GM10266 (cell line): ENCODE measurements at regions not wholly inside any gene's neighbourhood (a gene's known extent, or its start where the extent isn't known, plus 50 kb on each side); places are given as distances from the start of the nearest gene placed in this dataset.

Experiments used
- DNase-seq: peaks from one replicate; pipeline ENCODE4 v3.0.0; 2012; ENCODE audit errors: extremely low spot score
- TF ChIP-seq, protein P1 (sequence below): IDR thresholded peaks from 2 replicates; pipeline ENCODE4 v1.5.1; 2012; ENCODE audit warnings: mild to moderate bottlenecking, low read depth; ENCODE audit not compliant: control insufficient read depth, insufficient read depth; ENCODE audit errors: missing control alignments

DNA sequence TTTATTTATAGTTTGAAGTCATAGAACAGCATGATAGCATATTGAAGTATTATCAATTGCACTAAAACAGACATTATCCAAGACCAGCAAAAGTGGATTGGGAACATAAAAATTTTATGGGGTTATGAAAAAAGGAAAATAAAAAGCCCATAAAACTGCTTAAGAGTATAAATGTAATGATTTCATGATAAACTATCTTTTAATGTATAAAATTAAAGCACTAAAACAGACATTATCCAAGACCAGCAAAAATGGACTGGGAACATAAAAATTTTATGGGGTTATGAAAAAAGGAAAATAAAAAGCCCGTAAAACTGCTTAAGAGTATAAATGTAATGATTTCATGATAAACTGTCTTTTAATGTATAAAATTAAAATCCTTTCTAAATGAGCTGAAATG lies 119.0 kb upstream of the DAPK1 start:
- DNase-seq, result no peak
- TF ChIP-seq, protein P1, sequence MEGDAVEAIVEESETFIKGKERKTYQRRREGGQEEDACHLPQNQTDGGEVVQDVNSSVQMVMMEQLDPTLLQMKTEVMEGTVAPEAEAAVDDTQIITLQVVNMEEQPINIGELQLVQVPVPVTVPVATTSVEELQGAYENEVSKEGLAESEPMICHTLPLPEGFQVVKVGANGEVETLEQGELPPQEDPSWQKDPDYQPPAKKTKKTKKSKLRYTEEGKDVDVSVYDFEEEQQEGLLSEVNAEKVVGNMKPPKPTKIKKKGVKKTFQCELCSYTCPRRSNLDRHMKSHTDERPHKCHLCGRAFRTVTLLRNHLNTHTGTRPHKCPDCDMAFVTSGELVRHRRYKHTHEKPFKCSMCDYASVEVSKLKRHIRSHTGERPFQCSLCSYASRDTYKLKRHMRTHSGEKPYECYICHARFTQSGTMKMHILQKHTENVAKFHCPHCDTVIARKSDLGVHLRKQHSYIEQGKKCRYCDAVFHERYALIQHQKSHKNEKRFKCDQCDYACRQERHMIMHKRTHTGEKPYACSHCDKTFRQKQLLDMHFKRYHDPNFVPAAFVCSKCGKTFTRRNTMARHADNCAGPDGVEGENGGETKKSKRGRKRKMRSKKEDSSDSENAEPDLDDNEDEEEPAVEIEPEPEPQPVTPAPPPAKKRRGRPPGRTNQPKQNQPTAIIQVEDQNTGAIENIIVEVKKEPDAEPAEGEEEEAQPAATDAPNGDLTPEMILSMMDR, result no peak

DNA sequence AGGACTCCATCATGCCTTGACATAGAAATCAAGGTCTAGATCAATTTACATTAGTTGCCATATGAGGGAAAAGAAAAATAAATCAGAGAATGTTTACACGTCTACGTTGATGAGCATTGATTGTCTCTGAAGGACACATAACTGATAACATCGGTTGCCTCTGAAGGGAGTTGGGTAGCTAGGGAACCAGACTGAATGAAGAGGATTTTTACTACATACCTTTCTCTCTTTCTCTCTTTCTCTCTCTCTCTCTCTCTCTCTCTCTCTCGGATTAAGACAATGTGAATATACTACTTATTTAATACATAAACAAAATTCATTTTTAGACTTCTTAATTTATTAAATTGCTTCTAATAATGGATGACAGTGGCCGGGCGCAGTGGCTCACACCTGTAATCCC lies 118.4 kb upstream of the DAPK1 start:
- no peak for DNase-seq
- TF ChIP-seq, protein P1, result no peak

DNA sequence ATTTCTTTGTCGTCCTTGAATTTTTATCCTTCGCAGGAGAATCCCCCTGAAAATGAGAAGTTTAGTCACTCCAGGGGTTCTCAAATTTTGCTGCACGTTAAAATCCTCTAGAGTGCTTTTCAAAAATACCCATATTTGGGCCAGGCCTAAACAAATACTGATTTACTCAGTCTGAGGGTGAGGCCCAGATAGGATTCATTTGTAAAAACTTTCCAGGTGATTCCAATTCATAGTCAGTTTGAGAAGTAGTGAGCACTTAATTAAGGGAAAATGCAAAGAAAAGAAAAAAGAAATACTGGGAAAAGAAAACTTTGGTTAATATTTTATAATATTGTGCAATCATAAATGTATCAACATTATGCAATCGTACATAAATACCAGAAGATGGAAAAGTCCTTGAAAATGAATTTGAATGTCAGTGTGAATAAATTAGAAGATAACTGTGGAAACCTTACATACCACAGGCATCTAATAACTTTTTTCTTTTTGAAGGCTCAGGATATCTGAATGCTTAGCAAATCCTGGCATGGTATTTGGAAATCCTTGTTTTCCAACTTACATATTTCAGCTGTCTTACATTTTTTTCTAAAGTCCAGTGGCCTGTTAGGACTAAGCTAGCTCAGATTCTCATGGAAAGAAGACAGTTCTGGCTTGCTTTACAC lies 116.5 kb upstream of the DAPK1 start:
- DNase-seq, result no peak
- TF ChIP-seq, protein P1, result no peak

DNA sequence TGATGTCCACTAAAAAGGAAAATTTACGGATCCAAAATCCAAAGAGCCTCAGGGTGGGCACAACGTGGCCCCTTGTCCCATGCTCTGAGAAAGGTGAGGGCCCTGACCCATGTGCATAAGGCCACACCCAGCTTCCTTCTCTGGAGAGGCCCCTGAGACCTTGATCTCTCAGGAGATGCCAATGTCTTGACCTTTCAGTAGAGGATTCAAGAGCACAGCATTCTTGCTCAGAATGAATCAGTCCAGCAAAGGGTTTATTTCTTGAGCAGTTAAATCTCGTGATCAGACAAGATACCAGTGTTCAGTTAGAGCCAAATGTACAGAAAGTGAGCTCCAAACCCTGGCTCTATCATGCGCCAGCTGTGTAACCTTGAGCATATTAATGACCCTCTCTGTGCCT lies 115.9 kb upstream of the DAPK1 start:
- TF ChIP-seq, protein P1, result no peak
- no peak for DNase-seq

DNA sequence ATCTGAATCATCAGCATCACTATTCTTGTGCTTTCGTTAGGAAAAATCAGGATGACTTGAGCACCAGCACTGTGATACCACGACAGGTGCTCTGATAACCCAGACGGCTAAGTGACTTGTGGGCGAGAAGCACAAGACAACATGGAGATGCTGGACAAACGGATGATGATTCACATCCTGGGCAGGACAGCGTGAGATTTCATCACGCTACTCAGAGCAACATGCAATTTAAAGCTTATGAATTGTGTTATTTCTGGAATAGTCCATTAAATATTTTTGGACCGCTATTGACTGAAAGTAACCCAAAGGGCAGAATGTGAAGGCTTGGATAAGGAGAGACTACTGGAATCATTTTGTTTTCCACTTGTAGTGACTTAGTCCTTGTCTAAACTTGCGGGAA lies 114.8 kb upstream of the DAPK1 start:
- TF ChIP-seq, protein P1, result no peak
- DNase-seq, result no peak

DNA sequence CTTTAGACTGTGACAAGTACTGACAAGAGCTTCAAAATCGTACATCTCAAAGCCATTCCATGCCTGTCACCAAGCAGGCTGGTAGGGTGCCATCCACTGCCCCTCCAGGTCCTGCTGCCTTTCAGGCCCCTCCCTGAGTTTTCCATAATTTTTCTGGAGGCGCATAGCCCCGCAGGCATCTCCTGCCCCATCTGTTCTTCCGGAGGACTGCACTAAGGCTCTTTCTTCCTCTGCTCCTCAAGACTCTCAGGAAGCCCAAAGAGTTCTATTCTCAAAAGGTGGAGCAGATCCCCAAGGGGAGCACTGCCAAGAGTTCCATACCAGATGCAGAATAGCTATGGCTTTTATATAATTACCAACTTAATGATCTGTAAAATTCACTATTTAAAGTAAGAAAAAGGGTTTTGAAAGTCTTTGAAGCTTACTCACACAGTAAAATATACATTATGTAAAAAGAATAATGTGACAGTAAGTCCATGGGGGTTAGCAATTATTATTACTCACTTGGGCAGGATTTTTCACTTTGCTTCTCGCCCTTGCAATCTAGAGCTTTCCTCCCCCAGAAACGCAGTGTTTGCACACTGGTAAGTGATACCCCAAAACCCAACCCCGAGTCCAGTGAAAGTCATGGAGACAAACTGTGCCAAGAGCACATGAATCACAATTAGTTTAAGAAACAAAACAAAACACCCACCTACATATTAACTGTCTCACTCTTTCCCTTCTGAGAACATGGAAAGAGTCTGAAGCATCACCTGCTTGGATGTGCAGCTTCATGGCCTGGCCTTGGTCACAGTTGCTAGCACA lies 114.1 kb upstream of the DAPK1 start:
- TF ChIP-seq, protein P1, result no peak
- no peak for DNase-seq

DNA sequence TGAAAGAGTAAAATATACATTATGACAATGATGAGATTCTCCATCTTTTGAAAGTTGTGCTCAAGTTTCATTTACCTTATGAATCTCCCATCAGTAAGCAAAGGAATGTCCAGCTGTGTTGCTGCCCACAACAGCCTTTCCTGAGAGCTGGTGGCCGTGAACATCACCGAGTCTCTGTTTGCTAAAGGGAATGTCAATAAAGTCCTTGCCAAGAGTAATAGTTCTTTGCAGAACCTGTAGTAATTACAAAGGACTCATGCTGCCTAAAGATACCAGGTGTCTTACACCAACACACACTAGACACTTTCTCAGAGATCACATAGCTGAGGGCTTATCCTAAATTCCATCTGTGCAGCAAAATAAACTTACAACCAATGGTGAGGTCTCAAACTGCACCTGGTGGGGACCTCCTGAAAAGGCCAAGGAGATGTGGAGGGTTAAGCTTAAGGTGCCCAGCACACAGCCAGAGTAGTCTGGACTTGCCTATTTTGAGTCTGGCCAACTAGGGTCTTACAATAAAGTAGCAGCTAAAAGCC lies 111.1 kb upstream of the DAPK1 start:
- TF ChIP-seq, protein P1, result no peak
- no peak for DNase-seq
